Uterus (tissue), 3 donors: ENCODE measurements at regions not wholly inside any gene's neighbourhood (a gene's known extent, or its start where the extent isn't known, plus 50 kb on each side); places are given as distances from the start of the nearest gene placed in this dataset.

Experiments used
- DNase-seq, 2 donors: peaks; one replicate each; pipeline ENCODE4 v3.0.0-alpha.2; 2019 to 2020
- H3K27ac ChIP-seq, 2 donors: fragments of 200-600 bp; sonication (generic); 1 replicate in 1 of 2; 2 replicates in 1 of 2; pipeline ENCODE4 v1.5.1; 2016 to 2018
- H3K27me3 ChIP-seq, 2 donors: fragments of 200-600 bp; sonication (generic); one replicate each; pipeline ENCODE4 v1.5.1; 2018 to 2019; ENCODE audit warnings: control low read depth in 1 of 2
- H3K36me3 ChIP-seq, 2 donors: fragments of 200-600 bp; sonication (generic); one replicate each; pipeline ENCODE4 v1.5.1; 2019; ENCODE audit warnings: control low read depth in 1 of 2
- H3K4me1 ChIP-seq, 2 donors: fragments of 200-600 bp; sonication (generic); one replicate each; pipeline ENCODE4 v1.5.1; 2018 to 2019; ENCODE audit warnings: control low read depth in 1 of 2
- H3K4me3 ChIP-seq, 2 donors: fragments of 200-600 bp; sonication (generic); 1 replicate in 1 of 2; 2 replicates in 1 of 2; pipeline ENCODE4 v1.5.1; 2018 to 2019; ENCODE audit warnings: mild to moderate bottlenecking in 1 of 2
- H3K9me3 ChIP-seq, 2 donors: fragments of 200-600 bp; sonication (generic); one replicate each; pipeline ENCODE4 v1.5.1; 2019; ENCODE audit warnings: control low read depth in 1 of 2
- CTCF ChIP-seq, 4 experiments: fragments of 200-600 bp in 2 of 4; fragments of 450-650 bp in 2 of 4; sonication (generic) in 2 of 4; IDR thresholded peaks; one replicate each; pipeline ENCODE4 v1.5.1; 2016 to 2019; ENCODE audit warnings: antibody characterized with exemption in 4 of 4, mild to moderate bottlenecking in 2 of 4, moderate library complexity in 1 of 4
- POLR2A ChIP-seq, 2 donors: fragments of 450-650 bp; IDR thresholded peaks; one replicate each; pipeline ENCODE4 v1.6.1; 2016; ENCODE audit warnings: antibody characterized with exemption in 2 of 2, mild to moderate bottlenecking in 1 of 2, moderate library complexity in 1 of 2
- intact Hi-C: fragments of 100-400 bp; cut with DNase I; formaldehyde crosslinking; loops from one replicate; pipeline ENCODE4 v1.15.1; 2023; ENCODE audit warnings: low total_unique reads
- donor health status: DM: yes; HTN: yes; CAD: no.

- intact Hi-C loops: no loop called here
- H3K36me3 ChIP-seq: no peaks in the 10 kb centered on the region
- no peaks in the 10 kb centered on the region for H3K27me3 ChIP-seq
- H3K4me3 ChIP-seq: no peak overlapping the region
- no peak for DNase-seq
- H3K9me3 ChIP-seq: no peaks in the 10 kb centered on the region
- no peaks in the 10 kb centered on the region for H3K4me1 ChIP-seq
- TF ChIP-seq CTCF (IDR thresholded peaks at IDR 0.05) (no peak), POLR2A (IDR thresholded peaks at IDR 0.05) (no peak)
- H3K27ac ChIP-seq: no peak overlapping the region
These were observed 567.6 kb downstream of the BRD1 start for GRCh38 chr22:49259839-49260615.

- Histone ChIP-seq H3K9me3 (no peaks in the 10 kb centered on the region), H3K27ac (no peak overlapping the region), H3K36me3 (no peaks in the 10 kb centered on the region), H3K27me3 (no peaks in the 10 kb centered on the region), H3K4me3 (no peak overlapping the region), H3K4me1 (no peaks in the 10 kb centered on the region)
- DNase-seq: no peak
- no peak for TF ChIP-seq POLR2A (IDR thresholded peaks at IDR 0.05)
- no peak for TF ChIP-seq CTCF (IDR thresholded peaks at IDR 0.05)
- intact Hi-C loops: no loop called here
These were observed 569.3 kb downstream of the BRD1 start for GRCh38 chr22:49258107-49259010.

- Histone ChIP-seq H3K27me3 (no peaks in the 10 kb centered on the region), H3K9me3 (no peaks in the 10 kb centered on the region), H3K4me3 (no peak overlapping the region), H3K27ac (no peak overlapping the region), H3K4me1 (no peaks in the 10 kb centered on the region), H3K36me3 (no peaks in the 10 kb centered on the region)
- intact Hi-C loops: no loop called here
- TF ChIP-seq POLR2A (IDR thresholded peaks at IDR 0.05) (no peak), CTCF (IDR thresholded peaks at IDR 0.05) (no peak)
- peak in 1 of 2 donors; percentile 2 for DNase-seq
These were observed 570.1 kb downstream of the BRD1 start for GRCh38 chr22:49257551-49257961.

GRCh38 chr22:49255741-49256318 is 571.8 kb downstream of the BRD1 start:
- Histone ChIP-seq H3K4me1 (no peaks in the 10 kb centered on the region), H3K4me3 (no peak overlapping the region), H3K27ac (no peak overlapping the region), H3K36me3 (no peaks in the 10 kb centered on the region), H3K27me3 (no peaks in the 10 kb centered on the region), H3K9me3 (no peaks in the 10 kb centered on the region)
- intact Hi-C loops: no loop called here
- no peak for TF ChIP-seq POLR2A (IDR thresholded peaks at IDR 0.05)
- TF ChIP-seq CTCF (IDR thresholded peaks at IDR 0.05): no peak
- DNase-seq: no peak
